NB4 (cell line): ENCODE measurements at regions not wholly inside any gene's neighbourhood (a gene's known extent, or its start where the extent isn't known, plus 50 kb on each side); places are given as distances from the start of the nearest gene placed in this dataset.

ENCODE experiments used
- POLR2A ChIP-seq: IDR thresholded peaks from 2 replicates; pipeline ENCODE4 v1.6.1; 2011; ENCODE audit warnings: mild to moderate bottlenecking; ENCODE audit not compliant: insufficient read length; ENCODE audit errors: extremely low read depth
- TF ChIP-seq, protein P1 (sequence below): IDR thresholded peaks from one replicate; pipeline ENCODE4 v1.5.1; 2012; ENCODE audit warnings: low read depth, low read length

DNA sequence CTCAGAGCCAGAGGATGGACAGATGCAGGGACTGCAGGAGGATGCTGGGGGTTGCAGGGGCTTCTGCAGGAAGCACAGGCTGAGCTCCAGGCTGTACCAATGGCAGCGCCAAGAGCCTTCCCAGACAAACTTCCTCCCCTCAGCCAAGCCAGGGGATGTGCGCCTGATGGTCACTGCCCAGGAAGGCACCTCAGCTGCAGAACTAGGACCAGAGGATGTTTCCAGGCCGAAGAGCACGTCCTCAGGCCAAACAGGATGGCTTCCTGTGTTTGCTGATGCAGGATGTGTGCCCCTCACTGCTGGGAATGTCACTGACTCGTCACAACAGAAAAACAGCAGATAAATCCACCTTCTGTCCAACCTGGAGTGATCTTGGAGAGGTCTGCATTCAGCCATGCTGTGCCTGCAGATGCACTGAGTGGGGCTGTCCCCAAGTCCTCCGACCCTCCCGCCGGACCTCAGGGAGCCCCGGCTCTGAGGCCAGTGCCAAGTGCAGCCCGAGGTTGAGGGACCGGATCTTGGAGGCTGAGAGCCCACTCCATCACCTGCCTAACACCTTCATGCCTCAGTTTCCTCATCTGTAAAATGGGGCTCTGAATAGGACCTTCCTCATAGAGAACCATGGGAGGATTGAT is 152.5 kb upstream of the CHST15 start:
- TF ChIP-seq, protein P1, sequence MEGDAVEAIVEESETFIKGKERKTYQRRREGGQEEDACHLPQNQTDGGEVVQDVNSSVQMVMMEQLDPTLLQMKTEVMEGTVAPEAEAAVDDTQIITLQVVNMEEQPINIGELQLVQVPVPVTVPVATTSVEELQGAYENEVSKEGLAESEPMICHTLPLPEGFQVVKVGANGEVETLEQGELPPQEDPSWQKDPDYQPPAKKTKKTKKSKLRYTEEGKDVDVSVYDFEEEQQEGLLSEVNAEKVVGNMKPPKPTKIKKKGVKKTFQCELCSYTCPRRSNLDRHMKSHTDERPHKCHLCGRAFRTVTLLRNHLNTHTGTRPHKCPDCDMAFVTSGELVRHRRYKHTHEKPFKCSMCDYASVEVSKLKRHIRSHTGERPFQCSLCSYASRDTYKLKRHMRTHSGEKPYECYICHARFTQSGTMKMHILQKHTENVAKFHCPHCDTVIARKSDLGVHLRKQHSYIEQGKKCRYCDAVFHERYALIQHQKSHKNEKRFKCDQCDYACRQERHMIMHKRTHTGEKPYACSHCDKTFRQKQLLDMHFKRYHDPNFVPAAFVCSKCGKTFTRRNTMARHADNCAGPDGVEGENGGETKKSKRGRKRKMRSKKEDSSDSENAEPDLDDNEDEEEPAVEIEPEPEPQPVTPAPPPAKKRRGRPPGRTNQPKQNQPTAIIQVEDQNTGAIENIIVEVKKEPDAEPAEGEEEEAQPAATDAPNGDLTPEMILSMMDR = no peak
- no peak for TF ChIP-seq POLR2A
